Activated naive CD4-positive, alpha-beta T cell treated with anti-CD3 and anti-CD28 coated beads for 36 hours (primary cell): ENCODE measurements at regions not wholly inside any gene's neighbourhood (a gene's known extent, or its start where the extent isn't known, plus 50 kb on each side); places are given as distances from the start of the nearest gene placed in this dataset.

Source experiments
- CTCF ChIA-PET: fragments of 350-600 bp; sonication (Branson Sonifier 250); formaldehyde crosslinking; loops from one replicate; lab custom pipeline; 2021; ENCODE audit warnings: antibody characterized with exemption; lab: Charles Lee
- DNase-seq: peaks from one replicate; pipeline ENCODE4 v3.0.0-alpha.2; 2020
- H3K27ac Mint-ChIP-seq: one replicate; pipeline ENCODE4 v1.8.0; 2021; ENCODE audit warnings: mild to moderate bottlenecking, mixed read lengths
- H3K27me3 Mint-ChIP-seq: one replicate; pipeline ENCODE4 v1.8.0; 2021; ENCODE audit warnings: low read depth, mixed read lengths
- H3K36me3 Mint-ChIP-seq: one replicate; pipeline ENCODE4 v1.8.0; 2021; ENCODE audit warnings: low read depth, mixed read lengths
- H3K4me1 Mint-ChIP-seq: one replicate; pipeline ENCODE4 v1.8.0; 2021; ENCODE audit warnings: low read depth, mixed read lengths
- H3K4me3 Mint-ChIP-seq: one replicate; pipeline ENCODE4 v1.8.0; 2021; ENCODE audit warnings: mild to moderate bottlenecking, moderate library complexity, mixed read lengths
- H3K9me3 Mint-ChIP-seq: one replicate; pipeline ENCODE4 v1.8.0; 2021; ENCODE audit warnings: mixed read lengths
- intact Hi-C: fragments of 100-400 bp; cut with micrococcal nuclease; formaldehyde crosslinking; loops from one replicate; pipeline ENCODE4 v1.15.1; 2023

- no peaks in the 10 kb centered on the region for H3K27me3 Mint-ChIP-seq
- H3K4me1 Mint-ChIP-seq = no peaks in the 10 kb centered on the region
- no peak for DNase-seq
- H3K9me3 Mint-ChIP-seq = peaks cover 8% of the 10 kb centered on the region
- H3K4me3 Mint-ChIP-seq = no peak overlapping the region
- no peak overlapping the region for H3K27ac Mint-ChIP-seq
- no peaks in the 10 kb centered on the region for H3K36me3 Mint-ChIP-seq
- intact Hi-C loops = no loop called here
- CTCF ChIA-PET = no interaction called here
Observed at GRCh38 chr9:106616026-106616425, 246.9 kb upstream of the ZNF462 start.

GRCh38 chr9:106616851-106617345 lies 246.1 kb upstream of the ZNF462 start:
- no peak for DNase-seq
- intact Hi-C loops = no loop called here
- CTCF ChIA-PET = no interaction called here
- no peaks in the 10 kb centered on the region for H3K4me1 Mint-ChIP-seq
- H3K27ac Mint-ChIP-seq = no peak overlapping the region
- H3K36me3 Mint-ChIP-seq = no peaks in the 10 kb centered on the region
- peaks cover 5% of the 10 kb centered on the region for H3K9me3 Mint-ChIP-seq
- no peak overlapping the region for H3K4me3 Mint-ChIP-seq
- H3K27me3 Mint-ChIP-seq = no peaks in the 10 kb centered on the region

- H3K27me3 Mint-ChIP-seq = no peaks in the 10 kb centered on the region
- no peaks in the 10 kb centered on the region for H3K36me3 Mint-ChIP-seq
- H3K4me1 Mint-ChIP-seq = no peaks in the 10 kb centered on the region
- H3K4me3 Mint-ChIP-seq = no peak overlapping the region
- intact Hi-C loops = no loop called here
- DNase-seq = no peak
- H3K27ac Mint-ChIP-seq = no peak overlapping the region
- peaks cover 5% of the 10 kb centered on the region for H3K9me3 Mint-ChIP-seq
- CTCF ChIA-PET = no interaction called here
Observed at GRCh38 chr9:106619211-106619610, 243.8 kb upstream of the ZNF462 start.

GRCh38 chr9:106620081-106620480 lies 242.9 kb upstream of the ZNF462 start:
- DNase-seq = no peak
- H3K27me3 Mint-ChIP-seq = no peaks in the 10 kb centered on the region
- CTCF ChIA-PET = no interaction called here
- no peaks in the 10 kb centered on the region for H3K36me3 Mint-ChIP-seq
- no peaks in the 10 kb centered on the region for H3K4me1 Mint-ChIP-seq
- no peak overlapping the region for H3K4me3 Mint-ChIP-seq
- intact Hi-C loops = no loop called here
- H3K27ac Mint-ChIP-seq = no peak overlapping the region
- H3K9me3 Mint-ChIP-seq = peaks cover 5% of the 10 kb centered on the region

GRCh38 chr9:106620866-106621265 lies 242.1 kb upstream of the ZNF462 start:
- intact Hi-C loops = no loop called here
- DNase-seq = no peak
- Mint-ChIP-seq H3K4me3 (no peak overlapping the region), H3K27ac (no peak overlapping the region), H3K36me3 (no peaks in the 10 kb centered on the region), H3K27me3 (no peaks in the 10 kb centered on the region), H3K4me1 (no peaks in the 10 kb centered on the region), H3K9me3 (peaks cover 2% of the 10 kb centered on the region)
- CTCF ChIA-PET = no interaction called here

GRCh38 chr9:106621313-106622163 lies 241.4 kb upstream of the ZNF462 start:
- Mint-ChIP-seq H3K27ac (no peak overlapping the region), H3K4me3 (no peak overlapping the region), H3K27me3 (no peaks in the 10 kb centered on the region), H3K36me3 (no peaks in the 10 kb centered on the region), H3K4me1 (no peaks in the 10 kb centered on the region), H3K9me3 (peaks cover 2% of the 10 kb centered on the region)
- DNase-seq = no peak
- CTCF ChIA-PET = no interaction called here
- intact Hi-C loops = no loop called here

GRCh38 chr9:106622164-106622487 lies 240.8 kb upstream of the ZNF462 start:
- intact Hi-C loops = no loop called here
- no peaks in the 10 kb centered on the region for H3K4me1 Mint-ChIP-seq
- H3K27ac Mint-ChIP-seq = no peak overlapping the region
- H3K9me3 Mint-ChIP-seq = peaks cover 2% of the 10 kb centered on the region
- peaks cover 2% of the 10 kb centered on the region for H3K27me3 Mint-ChIP-seq
- DNase-seq = no peak
- CTCF ChIA-PET = no interaction called here
- no peak overlapping the region for H3K4me3 Mint-ChIP-seq
- no peaks in the 10 kb centered on the region for H3K36me3 Mint-ChIP-seq

- Mint-ChIP-seq H3K36me3 (no peaks in the 10 kb centered on the region), H3K4me3 (no peak overlapping the region), H3K27ac (no peak overlapping the region), H3K9me3 (no peaks in the 10 kb centered on the region), H3K4me1 (no peaks in the 10 kb centered on the region), H3K27me3 (peaks cover 2% of the 10 kb centered on the region)
- intact Hi-C loops = no loop called here
- CTCF ChIA-PET = no interaction called here
- DNase-seq = no peak
Observed at GRCh38 chr9:106623558-106623957, 239.4 kb upstream of the ZNF462 start.

- intact Hi-C loops = no loop called here
- Mint-ChIP-seq H3K4me3 (no peak overlapping the region), H3K27me3 (peaks cover 2% of the 10 kb centered on the region), H3K36me3 (no peaks in the 10 kb centered on the region), H3K9me3 (no peaks in the 10 kb centered on the region), H3K4me1 (no peaks in the 10 kb centered on the region), H3K27ac (no peak overlapping the region)
- CTCF ChIA-PET = no interaction called here
- DNase-seq = no peak
Observed at GRCh38 chr9:106625259-106625789, 237.6 kb upstream of the ZNF462 start.

- CTCF ChIA-PET = no interaction called here
- H3K27me3 Mint-ChIP-seq = peaks cover 2% of the 10 kb centered on the region
Observed at GRCh38 chr9:106626936-106627335, 236.0 kb upstream of the ZNF462 start.

GRCh38 chr9:106632621-106633020 lies 230.3 kb upstream of the ZNF462 start:
- no peak overlapping the region for H3K27ac Mint-ChIP-seq
- no peaks in the 10 kb centered on the region for H3K36me3 Mint-ChIP-seq
- H3K9me3 Mint-ChIP-seq = peaks cover 2% of the 10 kb centered on the region
- no peaks in the 10 kb centered on the region for H3K4me1 Mint-ChIP-seq
- H3K27me3 Mint-ChIP-seq = no peaks in the 10 kb centered on the region
- intact Hi-C loops = no loop called here
- CTCF ChIA-PET = no interaction called here
- DNase-seq = no peak
- no peak overlapping the region for H3K4me3 Mint-ChIP-seq

More at GRCh38 chr9:106626936-106627335, 236.0 kb upstream of the ZNF462 start:
- no peak for DNase-seq
- no peak overlapping the region for H3K4me3 Mint-ChIP-seq
- H3K36me3 Mint-ChIP-seq = no peaks in the 10 kb centered on the region
- peaks cover 2% of the 10 kb centered on the region for H3K9me3 Mint-ChIP-seq
- intact Hi-C loops = no loop called here
- H3K4me1 Mint-ChIP-seq = no peaks in the 10 kb centered on the region
- H3K27ac Mint-ChIP-seq = no peak overlapping the region

GRCh38 chr9:106634183-106634582 lies 228.8 kb upstream of the ZNF462 start:
- intact Hi-C loops = no loop called here
- CTCF ChIA-PET = no interaction called here
- Mint-ChIP-seq H3K27ac (no peak overlapping the region), H3K4me3 (no peak overlapping the region), H3K9me3 (peaks cover 2% of the 10 kb centered on the region), H3K27me3 (no peaks in the 10 kb centered on the region), H3K36me3 (no peaks in the 10 kb centered on the region), H3K4me1 (no peaks in the 10 kb centered on the region)
- DNase-seq = no peak

- Mint-ChIP-seq H3K27me3 (no peaks in the 10 kb centered on the region), H3K27ac (no peak overlapping the region), H3K9me3 (peaks cover 2% of the 10 kb centered on the region), H3K4me1 (no peaks in the 10 kb centered on the region), H3K36me3 (no peaks in the 10 kb centered on the region), H3K4me3 (no peak overlapping the region)
- intact Hi-C loops = no loop called here
- no peak for DNase-seq
- CTCF ChIA-PET = interaction anchor here (0.6 kb wide), 1 partner anchor 20 kb away, joined by 3 read pairs; no protein-coding TSS in a partner anchor
Observed at GRCh38 chr9:106634641-106635040, 228.3 kb upstream of the ZNF462 start.
